ENCODE measurements at regions not wholly inside any gene's neighbourhood (a gene's known extent, or its start where the extent isn't known, plus 50 kb on each side); places are given as distances from the start of the nearest gene placed in this dataset.
"Not testable (repeated sequence)": the region's sequence is repeated elsewhere in the genome, so short reads cannot be mapped to it uniquely, and the experiment has no call there.

- TF ChIP-seq, protein P1, sequence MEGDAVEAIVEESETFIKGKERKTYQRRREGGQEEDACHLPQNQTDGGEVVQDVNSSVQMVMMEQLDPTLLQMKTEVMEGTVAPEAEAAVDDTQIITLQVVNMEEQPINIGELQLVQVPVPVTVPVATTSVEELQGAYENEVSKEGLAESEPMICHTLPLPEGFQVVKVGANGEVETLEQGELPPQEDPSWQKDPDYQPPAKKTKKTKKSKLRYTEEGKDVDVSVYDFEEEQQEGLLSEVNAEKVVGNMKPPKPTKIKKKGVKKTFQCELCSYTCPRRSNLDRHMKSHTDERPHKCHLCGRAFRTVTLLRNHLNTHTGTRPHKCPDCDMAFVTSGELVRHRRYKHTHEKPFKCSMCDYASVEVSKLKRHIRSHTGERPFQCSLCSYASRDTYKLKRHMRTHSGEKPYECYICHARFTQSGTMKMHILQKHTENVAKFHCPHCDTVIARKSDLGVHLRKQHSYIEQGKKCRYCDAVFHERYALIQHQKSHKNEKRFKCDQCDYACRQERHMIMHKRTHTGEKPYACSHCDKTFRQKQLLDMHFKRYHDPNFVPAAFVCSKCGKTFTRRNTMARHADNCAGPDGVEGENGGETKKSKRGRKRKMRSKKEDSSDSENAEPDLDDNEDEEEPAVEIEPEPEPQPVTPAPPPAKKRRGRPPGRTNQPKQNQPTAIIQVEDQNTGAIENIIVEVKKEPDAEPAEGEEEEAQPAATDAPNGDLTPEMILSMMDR (IDR thresholded peaks at IDR 0.05) = not testable (repeated sequence)
- TF ChIP-seq POLR2AphosphoS5, POLR2A (IDR thresholded peaks at IDR 0.05): not testable (repeated sequence)
Observed at GRCh38 chr4:160481696-160482690, 1379.1 kb downstream of the RAPGEF2 start.

All from upper lobe of left lung (tissue), 4 donors.